Esophagus squamous epithelium (tissue), 5 donors: ENCODE measurements at regions not wholly inside any gene's neighbourhood (a gene's known extent, or its start where the extent isn't known, plus 50 kb on each side); places are given as distances from the start of the nearest gene placed in this dataset.

ENCODE experiments used
- DNase-seq: peaks from one replicate; lab custom pipeline; 2025; lab: John Stamatoyannopoulos, UW
- H3K27ac ChIP-seq, 4 donors: fragments of 200-600 bp; sonication (generic); one replicate each; pipeline ENCODE4 v1.5.1; 2016 to 2019; ENCODE audit warnings: mild to moderate bottlenecking in 1 of 4
- H3K27me3 ChIP-seq, 4 donors: fragments of 200-600 bp; sonication (generic); 1 replicate in 3 of 4; 2 replicates in 1 of 4; pipeline versions ENCODE4 v1.5.1 to v1.6.0; 2017 to 2021; ENCODE audit warnings: antibody characterized with exemption in 1 of 4
- H3K36me3 ChIP-seq, 3 donors: fragments of 200-600 bp; sonication (generic); one replicate each; pipeline ENCODE4 v1.5.1; 2016 to 2019
- H3K4me1 ChIP-seq, 3 donors: fragments of 200-600 bp; sonication (generic); one replicate each; pipeline ENCODE4 v1.5.1; 2017 to 2019
- H3K4me3 ChIP-seq, 4 donors: fragments of 200-600 bp; sonication (generic); 1 replicate in 3 of 4; 2 replicates in 1 of 4; pipeline ENCODE4 v1.5.1; 2016 to 2019; ENCODE audit warnings: mild to moderate bottlenecking in 2 of 4, moderate library complexity in 1 of 4
- H3K9me3 ChIP-seq, 3 donors: fragments of 200-600 bp; sonication (generic); one replicate each; pipeline ENCODE4 v1.5.1; 2016 to 2019
- CTCF ChIP-seq, 6 experiments: fragments of 450-650 bp in 4 of 6; fragments of 200-600 bp in 2 of 6; sonication (generic) in 2 of 6; IDR thresholded peaks; one replicate each; pipeline ENCODE4 v1.5.1; 2016 to 2019; ENCODE audit warnings: antibody characterized with exemption in 6 of 6, mild to moderate bottlenecking in 4 of 6, moderate library complexity in 4 of 6
- POLR2A ChIP-seq, 4 donors: fragments of 450-650 bp; IDR thresholded peaks; one replicate each; pipeline ENCODE4 v1.6.1; 2017; ENCODE audit warnings: antibody characterized with exemption in 4 of 4, mild to moderate bottlenecking in 4 of 4, moderate library complexity in 3 of 4
- WGBS, 2 donors: methylation state at CpG; one replicate each; pipeline ENCODE4 v1.1.5; 2018; 5-methylcytosine and 5-hydroxymethylcytosine counted together
- intact Hi-C: fragments of 100-400 bp; cut with DNase I; formaldehyde crosslinking; loops from one replicate; pipeline ENCODE4 v1.15.0; 2022
- donor health status: DM: yes; HTN: yes; CAD: no.

- no CpG with 5 or more reads among the region's 3 CpGs for WGBS, 2 donors
- Histone ChIP-seq H3K9me3 (no peaks in the 10 kb centered on the region), H3K36me3 (no peaks in the 10 kb centered on the region), H3K27ac (no peak overlapping the region), H3K4me3 (no peak overlapping the region), H3K27me3 (peaks cover 0 to 15% (median 0%) of the 10 kb centered on the region in 4 donors), H3K4me1 (no peaks in the 10 kb centered on the region)
- intact Hi-C loops: no loop called here
- no peak for DNase-seq
- TF ChIP-seq POLR2A (IDR thresholded peaks at IDR 0.05) (no peak), CTCF (IDR thresholded peaks at IDR 0.05) (no peak)
These were observed 387.9 kb downstream of the MATN1 start for GRCh38 chr1:30335389-30335996.

- no peak overlapping the region for H3K27ac ChIP-seq
- H3K9me3 ChIP-seq: no peaks in the 10 kb centered on the region
- DNase-seq: no peak
- TF ChIP-seq CTCF (IDR thresholded peaks at IDR 0.05): no peak
- TF ChIP-seq POLR2A (IDR thresholded peaks at IDR 0.05): no peak
- WGBS, 2 donors: no CpG with 5 or more reads among the region's 2 CpGs
- no peaks in the 10 kb centered on the region for H3K4me1 ChIP-seq
- peaks cover 0 to 8% (median 0%) of the 10 kb centered on the region in 4 donors for H3K27me3 ChIP-seq
- intact Hi-C loops: no loop called here
- H3K36me3 ChIP-seq: no peaks in the 10 kb centered on the region
- no peak overlapping the region for H3K4me3 ChIP-seq
These were observed 388.6 kb downstream of the MATN1 start for GRCh38 chr1:30334767-30335166.

GRCh38 chr1:30332116-30333094 lies 391.0 kb downstream of the MATN1 start:
- Histone ChIP-seq H3K27ac (no peak overlapping the region), H3K9me3 (no peaks in the 10 kb centered on the region), H3K4me3 (no peak overlapping the region), H3K4me1 (no peaks in the 10 kb centered on the region), H3K36me3 (no peaks in the 10 kb centered on the region), H3K27me3 (no peaks in the 10 kb centered on the region)
- no peak for DNase-seq
- WGBS, 2 donors: 80 to 84% methylated on average over 14 to 17 of the region's 18 CpGs
- no peak for TF ChIP-seq CTCF (IDR thresholded peaks at IDR 0.05)
- no peak for TF ChIP-seq POLR2A (IDR thresholded peaks at IDR 0.05)
- intact Hi-C loops: no loop called here

GRCh38 chr1:30331415-30332065 lies 391.8 kb downstream of the MATN1 start:
- Histone ChIP-seq H3K27me3 (no peaks in the 10 kb centered on the region), H3K4me3 (no peak overlapping the region), H3K4me1 (no peaks in the 10 kb centered on the region), H3K27ac (no peak overlapping the region), H3K36me3 (no peaks in the 10 kb centered on the region), H3K9me3 (no peaks in the 10 kb centered on the region)
- DNase-seq: no peak
- intact Hi-C loops: no loop called here
- WGBS, 2 donors: 43 to 66% methylated on average over 4 to 6 of the region's 8 CpGs
- no peak for TF ChIP-seq CTCF (IDR thresholded peaks at IDR 0.05)
- no peak for TF ChIP-seq POLR2A (IDR thresholded peaks at IDR 0.05)
